SK-N-SH (cell line): ENCODE measurements at regions not wholly inside any gene's neighbourhood (a gene's known extent, or its start where the extent isn't known, plus 50 kb on each side); places are given as distances from the start of the nearest gene placed in this dataset.

Source experiments
- EP300 ChIP-seq, 2 experiments: IDR thresholded peaks; 2 replicates each; pipeline versions ENCODE4 v1.4.0 to v1.6.1; 2012; ENCODE audit warnings: borderline replicate concordance in 1 of 2, low read depth in 1 of 2, low read length in 1 of 2
- EZH2phosphoT487 ChIP-seq: fragments of 200-600 bp; sonication (generic); IDR thresholded peaks from 2 replicates; pipeline ENCODE4 v1.6.1; 2017; ENCODE audit warnings: low read depth, mixed run types, mild to moderate bottlenecking, antibody characterized with exemption, moderate library complexity, borderline replicate concordance
- MXI1 ChIP-seq: IDR thresholded peaks from 2 replicates; pipeline ENCODE4 v1.6.1; 2012; ENCODE audit warnings: mild to moderate bottlenecking, low read depth, low read length, improper control_type of control experiment
- NFIC ChIP-seq: IDR thresholded peaks from 2 replicates; pipeline ENCODE4 v1.4.0; 2012; ENCODE audit warnings: borderline replicate concordance
- NRF1 ChIP-seq: IDR thresholded peaks from 2 replicates; pipeline ENCODE4 v1.6.1; 2012; ENCODE audit warnings: low read depth, mild to moderate bottlenecking, low read length
- POLR2AphosphoS5 ChIP-seq: IDR thresholded peaks from 2 replicates; pipeline ENCODE4 v1.6.1; 2012; ENCODE audit warnings: low read depth, low read length
- RAD21 ChIP-seq: IDR thresholded peaks from 2 replicates; pipeline ENCODE4 v1.6.1; 2012; ENCODE audit warnings: mild to moderate bottlenecking, low read length
- RCOR1 ChIP-seq: fragments of 150-350 bp; IDR thresholded peaks from 2 replicates; pipeline ENCODE4 v1.6.1; 2017; ENCODE audit warnings: antibody characterized with exemption, low read length
- REST ChIP-seq: IDR thresholded peaks from 2 replicates; pipeline ENCODE4 v1.6.1; 2012; ENCODE audit warnings: mild to moderate bottlenecking, low read depth, low read length, moderate library complexity
- RXRA ChIP-seq: IDR thresholded peaks from 2 replicates; pipeline ENCODE4 v1.4.0; 2012; ENCODE audit warnings: low read depth, mild to moderate bottlenecking, borderline replicate concordance
- SIN3A ChIP-seq: IDR thresholded peaks from 2 replicates; pipeline ENCODE4 v1.6.1; 2012; ENCODE audit warnings: low read depth, mild to moderate bottlenecking, low read length, moderate library complexity, borderline replicate concordance
- TF ChIP-seq, protein P1 (sequence below): IDR thresholded peaks from 2 replicates; pipeline ENCODE4 v1.4.0; 2012; ENCODE audit warnings: low read depth
- TF ChIP-seq, protein P2 (sequence below): fragments of 200-600 bp; sonication (generic); IDR thresholded peaks from 2 replicates; pipeline ENCODE4 v1.6.1; 2017; ENCODE audit warnings: antibody characterized with exemption, mild to moderate bottlenecking, moderate library complexity

GRCh38 chr4:177124349-177125064 is 185.2 kb upstream of the NEIL3 start:
- TF ChIP-seq REST (no peak), POLR2AphosphoS5 (no peak), MXI1 (no peak), RXRA (no peak), NFIC (no peak), NRF1 (no peak), RCOR1 (no peak), SIN3A (no peak), EP300 (IDR thresholded peaks at IDR 0.05; ENCODE audit: borderline replicate concordance in 1 of 2, low read depth in 1 of 2, low read length in 1 of 2) (no peak), RAD21 (no peak), EZH2phosphoT487 (no peak)
- TF ChIP-seq, protein P1, sequence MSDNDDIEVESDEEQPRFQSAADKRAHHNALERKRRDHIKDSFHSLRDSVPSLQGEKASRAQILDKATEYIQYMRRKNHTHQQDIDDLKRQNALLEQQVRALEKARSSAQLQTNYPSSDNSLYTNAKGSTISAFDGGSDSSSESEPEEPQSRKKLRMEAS, result no peak
- TF ChIP-seq, protein P2, sequence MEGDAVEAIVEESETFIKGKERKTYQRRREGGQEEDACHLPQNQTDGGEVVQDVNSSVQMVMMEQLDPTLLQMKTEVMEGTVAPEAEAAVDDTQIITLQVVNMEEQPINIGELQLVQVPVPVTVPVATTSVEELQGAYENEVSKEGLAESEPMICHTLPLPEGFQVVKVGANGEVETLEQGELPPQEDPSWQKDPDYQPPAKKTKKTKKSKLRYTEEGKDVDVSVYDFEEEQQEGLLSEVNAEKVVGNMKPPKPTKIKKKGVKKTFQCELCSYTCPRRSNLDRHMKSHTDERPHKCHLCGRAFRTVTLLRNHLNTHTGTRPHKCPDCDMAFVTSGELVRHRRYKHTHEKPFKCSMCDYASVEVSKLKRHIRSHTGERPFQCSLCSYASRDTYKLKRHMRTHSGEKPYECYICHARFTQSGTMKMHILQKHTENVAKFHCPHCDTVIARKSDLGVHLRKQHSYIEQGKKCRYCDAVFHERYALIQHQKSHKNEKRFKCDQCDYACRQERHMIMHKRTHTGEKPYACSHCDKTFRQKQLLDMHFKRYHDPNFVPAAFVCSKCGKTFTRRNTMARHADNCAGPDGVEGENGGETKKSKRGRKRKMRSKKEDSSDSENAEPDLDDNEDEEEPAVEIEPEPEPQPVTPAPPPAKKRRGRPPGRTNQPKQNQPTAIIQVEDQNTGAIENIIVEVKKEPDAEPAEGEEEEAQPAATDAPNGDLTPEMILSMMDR, result no peak
